Naive thymus-derived CD4-positive, alpha-beta T cell (primary cell): ENCODE measurements at regions not wholly inside any gene's neighbourhood (a gene's known extent, or its start where the extent isn't known, plus 50 kb on each side); places are given as distances from the start of the nearest gene placed in this dataset.
"Not testable (repeated sequence)": the region's sequence is repeated elsewhere in the genome, so short reads cannot be mapped to it uniquely, and the experiment has no call there.

Experiments used
- ATAC-seq: fragments of 150-1000 bp; cut with Tn5 transposase; 2 replicates; pipeline ENCODE4 v1.10.0; 2021; ENCODE audit warnings: mild to moderate bottlenecking, moderate library complexity
- CTCF ChIA-PET: fragments of 350-600 bp; sonication (Branson Sonifier 250); formaldehyde crosslinking; loops from one replicate; lab custom pipeline; 2021; ENCODE audit warnings: antibody characterized with exemption; lab: Charles Lee
- POLR2A ChIA-PET: fragments of 350-600 bp; sonication (Branson Sonifier 250); formaldehyde crosslinking; loops from one replicate; lab custom pipeline; 2021; ENCODE audit warnings: antibody characterized with exemption, inconsistent platforms; lab: Charles Lee
- DNase-seq, 9 donors: peaks; one replicate each; pipeline versions ENCODE4 v3.0.0 to v3.0.0-alpha.2; 2020 to 2022; ENCODE audit warnings: mixed read lengths in 1 of 9
- H3K27ac ChIP-seq: one replicate; pipeline ENCODE4 v1.7.0; 2013; ENCODE audit warnings: mild to moderate bottlenecking, low read depth, low read length, moderate library complexity
- H3K27me3 ChIP-seq, 2 donors: one replicate each; pipeline ENCODE4 v1.7.0; 2013; ENCODE audit warnings: low read length in 2 of 2, mild to moderate bottlenecking in 2 of 2, moderate library complexity in 2 of 2; ENCODE audit not compliant: control insufficient read depth in 2 of 2, insufficient read depth in 2 of 2
- H3K36me3 ChIP-seq, 3 experiments: 1 replicate in 2 of 3; 2 replicates in 1 of 3; pipeline ENCODE4 v1.7.0; 2013; ENCODE audit warnings: low read length in 3 of 3, mild to moderate bottlenecking in 3 of 3, moderate library complexity in 1 of 3; ENCODE audit not compliant: insufficient read depth in 3 of 3, control insufficient read depth in 2 of 3
- H3K4me1 ChIP-seq, 2 donors: one replicate each; pipeline ENCODE4 v1.7.0; 2013; ENCODE audit warnings: low read length in 2 of 2, mild to moderate bottlenecking in 2 of 2, moderate library complexity in 1 of 2; ENCODE audit not compliant: control insufficient read depth in 2 of 2, insufficient read depth in 2 of 2
- H3K4me3 ChIP-seq: 2 replicates; pipeline ENCODE4 v1.7.0; 2013; ENCODE audit warnings: mild to moderate bottlenecking, low read length
- H3K9me3 ChIP-seq, 3 experiments: 1 replicate in 2 of 3; 2 replicates in 1 of 3; pipeline ENCODE4 v1.7.0; 2013; ENCODE audit warnings: low read length in 3 of 3; ENCODE audit not compliant: control insufficient read depth in 2 of 3
- H3K27ac Mint-ChIP-seq, 9 donors: one replicate each; pipeline ENCODE4 v1.8.0; 2020 to 2022; ENCODE audit warnings: mixed read lengths in 9 of 9, mild to moderate bottlenecking in 8 of 9, moderate library complexity in 5 of 9, inconsistent platforms in 2 of 9
- H3K27me3 Mint-ChIP-seq, 5 donors: one replicate each; pipeline ENCODE4 v1.8.0; 2021 to 2022; ENCODE audit warnings: mixed read lengths in 5 of 5, mild to moderate bottlenecking in 1 of 5
- H3K36me3 Mint-ChIP-seq, 5 donors: one replicate each; pipeline ENCODE4 v1.8.0; 2020 to 2022; ENCODE audit warnings: mixed read lengths in 5 of 5, mild to moderate bottlenecking in 3 of 5, inconsistent platforms in 1 of 5
- H3K4me1 Mint-ChIP-seq, 7 donors: one replicate each; pipeline ENCODE4 v1.8.0; 2020 to 2022; ENCODE audit warnings: mixed read lengths in 7 of 7, mild to moderate bottlenecking in 3 of 7, inconsistent platforms in 1 of 7
- H3K4me3 Mint-ChIP-seq, 10 donors: one replicate each; pipeline ENCODE4 v1.8.0; 2020 to 2022; ENCODE audit warnings: mild to moderate bottlenecking in 10 of 10, mixed read lengths in 10 of 10, moderate library complexity in 6 of 10, inconsistent platforms in 2 of 10
- H3K9me3 Mint-ChIP-seq, 11 donors: one replicate each; pipeline ENCODE4 v1.8.0; 2020 to 2022; ENCODE audit warnings: mixed read lengths in 11 of 11, mild to moderate bottlenecking in 4 of 11, inconsistent platforms in 1 of 11, moderate library complexity in 1 of 11
- intact Hi-C, 2 donors: fragments of 100-400 bp; cut with micrococcal nuclease; formaldehyde crosslinking; loops; one replicate each; pipeline ENCODE4 v1.15.1; 2023

- Histone ChIP-seq H3K4me3 (no peak overlapping the region), H3K4me1 (no peaks in the 10 kb centered on the region), H3K9me3 (no peaks in the 10 kb centered on the region), H3K36me3 (no peaks in the 10 kb centered on the region), H3K27me3 (no peaks in the 10 kb centered on the region), H3K27ac (no peak overlapping the region)
- no peak overlapping the region for H3K4me3 Mint-ChIP-seq
- H3K27ac Mint-ChIP-seq = no peak overlapping the region
- H3K36me3 Mint-ChIP-seq = no peaks in the 10 kb centered on the region
- ChIA-PET CTCF (no interaction called here), POLR2A (no interaction called here)
- H3K9me3 Mint-ChIP-seq = peaks cover 0 to 11% (median 2%) of the 10 kb centered on the region in 11 donors
- DNase-seq (no peak), ATAC-seq (no peak)
- intact Hi-C loops = no loop called here
- H3K27me3 Mint-ChIP-seq = peaks cover 0 to 3% (median 0%) of the 10 kb centered on the region in 5 donors
- no peaks in the 10 kb centered on the region for H3K4me1 Mint-ChIP-seq
These were observed 331.3 kb upstream of the MEIS1 start for GRCh38 chr2:66103581-66103980.

GRCh38 chr2:66101206-66101605 is 333.7 kb upstream of the MEIS1 start:
- Histone ChIP-seq H3K36me3 (no peaks in the 10 kb centered on the region), H3K27me3 (no peaks in the 10 kb centered on the region), H3K9me3 (no peaks in the 10 kb centered on the region), H3K4me3 (no peak overlapping the region), H3K27ac (no peak overlapping the region), H3K4me1 (no peaks in the 10 kb centered on the region)
- intact Hi-C loops = no loop called here
- Mint-ChIP-seq H3K9me3 (peaks cover 0 to 14% (median 6%) of the 10 kb centered on the region in 11 donors), H3K27ac (no peak overlapping the region), H3K36me3 (no peaks in the 10 kb centered on the region), H3K4me3 (no peak overlapping the region), H3K27me3 (peaks cover 0 to 3% (median 0%) of the 10 kb centered on the region in 5 donors), H3K4me1 (no peaks in the 10 kb centered on the region)
- ATAC-seq = no peak
- ChIA-PET CTCF (no interaction called here), POLR2A (no interaction called here)
- DNase-seq = no peak

GRCh38 chr2:66095820-66096345 is 339.0 kb upstream of the MEIS1 start:
- H3K4me3 Mint-ChIP-seq = no peak overlapping the region
- H3K4me3 ChIP-seq = no peak overlapping the region
- no peaks in the 10 kb centered on the region for H3K27me3 Mint-ChIP-seq
- no peaks in the 10 kb centered on the region for H3K4me1 Mint-ChIP-seq
- peaks cover 0 to 4% (median 0%) of the 10 kb centered on the region in 3 experiments for H3K9me3 ChIP-seq
- DNase-seq (no peak), ATAC-seq (no peak)
- ChIA-PET CTCF (no interaction called here), POLR2A (no interaction called here)
- intact Hi-C loops = no loop called here
- peaks cover 0 to 16% (median 6%) of the 10 kb centered on the region in 11 donors for H3K9me3 Mint-ChIP-seq
- H3K36me3 ChIP-seq = no peaks in the 10 kb centered on the region
- no peak overlapping the region for H3K27ac ChIP-seq
- no peaks in the 10 kb centered on the region for H3K4me1 ChIP-seq
- H3K27me3 ChIP-seq = no peaks in the 10 kb centered on the region
- H3K36me3 Mint-ChIP-seq = no peaks in the 10 kb centered on the region
- no peak overlapping the region for H3K27ac Mint-ChIP-seq

- intact Hi-C loops, ATAC-seq, H3K36me3 Mint-ChIP-seq, POLR2A ChIA-PET, H3K4me1 ChIP-seq, CTCF ChIA-PET, H3K27ac Mint-ChIP-seq, H3K9me3 ChIP-seq, H3K27me3 Mint-ChIP-seq, H3K27ac ChIP-seq, H3K4me3 Mint-ChIP-seq, H3K36me3 ChIP-seq, H3K27me3 ChIP-seq, H3K4me3 ChIP-seq, H3K4me1 Mint-ChIP-seq, DNase-seq: not testable (repeated sequence)
- H3K9me3 Mint-ChIP-seq = peaks cover 2 to 24% (median 8%) of the 10 kb centered on the region in 11 donors
These were observed 340.2 kb upstream of the MEIS1 start for GRCh38 chr2:66094689-66095088.

GRCh38 chr2:66093371-66093770 is 341.6 kb upstream of the MEIS1 start:
- POLR2A ChIA-PET = no interaction called here
- Histone ChIP-seq H3K27me3 (no peaks in the 10 kb centered on the region), H3K36me3 (no peaks in the 10 kb centered on the region), H3K27ac (no peak overlapping the region), H3K4me1 (no peaks in the 10 kb centered on the region), H3K9me3 (peaks cover 0 to 4% (median 0%) of the 10 kb centered on the region in 3 experiments), H3K4me3 (no peak overlapping the region)
- Mint-ChIP-seq H3K4me1 (no peaks in the 10 kb centered on the region), H3K27me3 (no peaks in the 10 kb centered on the region), H3K9me3 (peaks cover 2 to 35% (median 10%) of the 10 kb centered on the region in 11 donors), H3K4me3 (no peak overlapping the region), H3K36me3 (no peaks in the 10 kb centered on the region), H3K27ac (no peak overlapping the region)
- ATAC-seq (no peak), DNase-seq (no peak)
- intact Hi-C loops = no loop called here
- CTCF ChIA-PET = no interaction called here

- H3K36me3 ChIP-seq = no peaks in the 10 kb centered on the region
- DNase-seq (no peak), ATAC-seq (no peak)
- intact Hi-C loops = no loop called here
- H3K36me3 Mint-ChIP-seq = no peaks in the 10 kb centered on the region
- CTCF ChIA-PET = no interaction called here
- H3K4me3 ChIP-seq = no peak overlapping the region
- no peak overlapping the region for H3K4me3 Mint-ChIP-seq
- H3K27me3 ChIP-seq = no peaks in the 10 kb centered on the region
- H3K27ac Mint-ChIP-seq = no peak overlapping the region
- H3K4me1 ChIP-seq = no peaks in the 10 kb centered on the region
- H3K9me3 ChIP-seq = no peaks in the 10 kb centered on the region
- POLR2A ChIA-PET = no interaction called here
- H3K9me3 Mint-ChIP-seq = peaks cover 2 to 47% (median 12%) of the 10 kb centered on the region in 11 donors
- no peaks in the 10 kb centered on the region for H3K4me1 Mint-ChIP-seq
- peaks cover 0 to 17% (median 6%) of the 10 kb centered on the region in 5 donors for H3K27me3 Mint-ChIP-seq
- no peak overlapping the region for H3K27ac ChIP-seq
These were observed 349.9 kb upstream of the MEIS1 start for GRCh38 chr2:66084948-66085590.

GRCh38 chr2:66082581-66082980 is 352.3 kb upstream of the MEIS1 start:
- peaks cover 0 to 17% (median 8%) of the 10 kb centered on the region in 5 donors for H3K27me3 Mint-ChIP-seq
- H3K27ac Mint-ChIP-seq = no peak overlapping the region
- Histone ChIP-seq H3K9me3 (no peaks in the 10 kb centered on the region), H3K27me3 (no peaks in the 10 kb centered on the region), H3K27ac (no peak overlapping the region), H3K36me3 (no peaks in the 10 kb centered on the region), H3K4me1 (no peaks in the 10 kb centered on the region), H3K4me3 (no peak overlapping the region)
- CTCF ChIA-PET = no interaction called here
- intact Hi-C loops = no loop called here
- POLR2A ChIA-PET = no interaction called here
- no peaks in the 10 kb centered on the region for H3K36me3 Mint-ChIP-seq
- H3K4me1 Mint-ChIP-seq = no peaks in the 10 kb centered on the region
- ATAC-seq (no peak), DNase-seq (no peak)
- H3K9me3 Mint-ChIP-seq = peaks cover 0 to 24% (median 7%) of the 10 kb centered on the region in 11 donors
- H3K4me3 Mint-ChIP-seq = no peak overlapping the region
